ENCODE measurements at regions not wholly inside any gene's neighbourhood (a gene's known extent, or its start where the extent isn't known, plus 50 kb on each side); places are given as distances from the start of the nearest gene placed in this dataset.
"Not testable (repeated sequence)": the region's sequence is repeated elsewhere in the genome, so short reads cannot be mapped to it uniquely, and the experiment has no call there.

DNA sequence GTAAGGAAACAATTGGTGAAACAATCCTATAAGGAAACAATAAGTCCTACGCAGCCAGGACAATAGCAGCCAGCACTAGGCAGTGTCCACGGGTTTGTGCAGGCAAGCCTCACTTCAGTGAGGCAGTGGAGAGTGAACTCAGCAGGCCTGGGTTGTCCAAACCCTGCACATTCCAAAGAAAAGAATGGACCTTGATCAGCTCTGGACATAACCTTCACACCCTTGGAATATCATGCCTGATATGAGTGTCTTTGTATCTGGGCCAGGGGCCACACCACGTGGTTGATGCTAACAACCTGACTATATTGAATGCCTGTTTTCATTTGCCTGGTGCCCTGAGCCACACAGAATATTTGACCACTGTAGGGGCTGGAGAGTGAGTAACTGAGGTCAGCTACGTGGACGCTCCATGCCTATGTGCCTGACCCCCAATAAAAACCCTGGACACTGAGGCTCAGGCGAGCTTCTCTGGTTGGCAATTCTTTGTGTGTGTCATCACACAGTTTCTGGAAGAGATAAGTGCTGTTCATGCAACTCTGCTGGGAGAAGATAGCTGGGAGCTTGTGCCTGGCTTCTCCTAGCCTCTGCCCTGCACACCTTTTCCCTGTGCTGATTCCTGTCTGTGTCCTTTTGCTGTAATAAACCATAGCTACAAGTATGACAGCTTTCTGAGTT is 81.4 kb upstream of the NCOR2 start:
- DNase-seq = no peak

GRCh38 chr12:124647316-124647715 is 79.9 kb upstream of the NCOR2 start:
- no peak for DNase-seq

- DNase-seq = no peak
These were observed 79.2 kb upstream of the NCOR2 start for GRCh38 chr12:124646385-124647230.

GRCh38 chr12:124645530-124646244 is 78.3 kb upstream of the NCOR2 start:
- DNase-seq = no peak

- DNase-seq = not testable (repeated sequence)
These were observed 76.4 kb upstream of the NCOR2 start for GRCh38 chr12:124643768-124644167.

GRCh38 chr12:124642105-124642504 is 74.7 kb upstream of the NCOR2 start:
- no peak for DNase-seq

GRCh38 chr12:124641591-124641990 is 74.2 kb upstream of the NCOR2 start:
- DNase-seq = no peak

- no peak for DNase-seq
These were observed 72.6 kb upstream of the NCOR2 start for GRCh38 chr12:124640056-124640455.

DNA sequence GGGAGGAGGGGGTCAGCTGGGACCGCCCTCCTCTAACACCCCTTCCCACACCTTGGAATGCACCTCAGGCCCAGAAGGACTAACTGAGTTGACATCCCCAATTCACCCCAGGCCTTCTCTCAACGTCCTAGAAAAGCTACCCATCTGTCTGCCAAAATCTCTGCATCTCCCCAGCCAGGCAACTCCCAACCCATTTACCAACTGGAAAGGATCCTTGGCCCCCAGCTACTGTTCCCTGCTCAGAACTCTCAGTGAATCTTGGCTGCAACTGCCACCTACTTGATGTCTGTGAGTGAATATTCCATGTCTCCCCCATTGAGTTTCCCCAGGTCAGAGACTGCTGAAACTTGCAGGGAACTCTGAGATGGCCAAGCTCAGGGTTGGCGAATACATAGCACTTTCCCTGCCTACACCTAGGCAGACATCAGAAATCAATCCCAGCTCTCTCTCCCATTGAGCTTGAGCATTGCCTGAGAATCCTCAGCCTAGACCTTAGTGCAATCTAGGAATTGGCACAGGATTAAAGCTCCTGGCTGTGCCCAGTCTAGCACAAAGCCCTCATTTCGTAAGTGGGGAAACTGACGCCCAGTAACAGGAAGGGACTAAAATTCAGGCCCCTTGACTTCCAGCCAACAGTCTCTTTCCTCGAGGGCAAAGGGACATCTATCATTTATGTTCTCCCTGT is 71.9 kb upstream of the NCOR2 start:
- DNase-seq = no peak

- DNase-seq = no peak
These were observed 70.2 kb upstream of the NCOR2 start for GRCh38 chr12:124637581-124637981.

DNA sequence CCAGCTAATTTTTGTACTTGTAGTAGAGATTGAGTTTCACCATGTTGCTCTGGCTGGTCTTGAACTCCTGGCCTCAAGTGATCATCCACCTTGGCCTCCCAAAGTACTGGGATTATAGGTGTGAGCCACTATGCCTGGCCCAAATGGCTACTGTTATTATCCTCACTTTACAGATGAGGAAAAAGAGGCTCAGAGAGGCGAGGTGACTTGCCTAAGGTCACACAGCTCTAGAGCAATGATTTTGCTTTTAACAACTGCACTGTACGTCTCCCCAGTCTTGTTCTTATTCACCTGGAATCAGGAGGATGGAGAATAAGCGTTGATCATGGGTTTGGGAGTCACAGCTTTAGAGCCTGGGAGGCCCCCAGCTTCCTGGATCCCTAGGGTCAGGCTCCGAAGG is 69.8 kb upstream of the NCOR2 start:
- no peak for DNase-seq

GRCh38 chr12:124636138-124636978 is 68.9 kb upstream of the NCOR2 start:
- DNase-seq = no peak

- no peak for DNase-seq
These were observed 67.9 kb upstream of the NCOR2 start for GRCh38 chr12:124635316-124635715.

DNA sequence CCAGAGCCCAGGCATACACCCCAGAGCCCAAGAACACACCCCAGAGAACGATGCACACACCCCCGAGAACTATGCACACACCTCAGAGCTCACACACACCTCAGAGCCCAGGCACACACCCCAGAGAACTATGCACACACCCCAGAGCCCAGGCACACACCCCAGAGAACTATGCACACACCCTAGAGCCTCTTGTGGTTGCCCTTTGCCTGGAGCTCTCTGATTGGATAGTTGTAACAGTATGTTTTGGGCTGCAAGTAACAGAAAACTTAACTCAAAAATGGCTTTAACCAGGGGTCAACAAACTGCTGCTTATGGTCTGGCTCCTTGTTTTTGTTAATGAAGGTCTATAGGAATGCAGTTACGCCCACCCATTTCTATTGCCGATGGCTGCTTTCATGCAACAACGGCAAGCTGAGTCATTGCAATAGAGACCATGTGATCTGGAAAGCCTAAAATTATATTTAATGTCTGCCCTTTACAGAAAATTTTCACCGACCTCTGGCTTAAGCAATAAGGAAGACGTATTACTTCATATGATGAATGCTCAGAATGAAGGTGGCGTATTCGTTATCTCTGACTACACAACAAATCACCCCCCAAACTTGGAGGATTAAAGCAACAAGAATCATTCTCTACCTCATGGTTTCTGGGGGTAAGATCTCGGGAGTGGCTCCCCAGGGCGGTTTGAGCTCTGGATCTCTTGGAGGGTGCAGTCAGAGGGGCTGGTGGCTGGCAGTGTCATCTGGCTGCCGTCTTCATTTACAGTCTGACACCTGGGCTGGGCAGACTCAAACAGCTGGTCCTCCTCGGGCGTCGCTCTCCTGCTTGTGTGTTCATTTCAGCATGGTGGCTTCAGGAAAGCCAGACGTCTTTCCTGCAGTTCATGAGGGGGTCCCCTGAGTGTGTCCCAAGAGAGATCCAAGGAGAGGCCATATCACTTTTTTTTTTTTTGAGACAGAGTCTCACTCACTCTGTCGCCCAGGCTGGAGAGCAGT is 66.3 kb upstream of the NCOR2 start:
- no peak for DNase-seq

- no peak for DNase-seq
These were observed 65.1 kb upstream of the NCOR2 start for GRCh38 chr12:124632519-124632984.

- DNase-seq = no peak
These were observed 64.4 kb upstream of the NCOR2 start for GRCh38 chr12:124631681-124632256.

DNA sequence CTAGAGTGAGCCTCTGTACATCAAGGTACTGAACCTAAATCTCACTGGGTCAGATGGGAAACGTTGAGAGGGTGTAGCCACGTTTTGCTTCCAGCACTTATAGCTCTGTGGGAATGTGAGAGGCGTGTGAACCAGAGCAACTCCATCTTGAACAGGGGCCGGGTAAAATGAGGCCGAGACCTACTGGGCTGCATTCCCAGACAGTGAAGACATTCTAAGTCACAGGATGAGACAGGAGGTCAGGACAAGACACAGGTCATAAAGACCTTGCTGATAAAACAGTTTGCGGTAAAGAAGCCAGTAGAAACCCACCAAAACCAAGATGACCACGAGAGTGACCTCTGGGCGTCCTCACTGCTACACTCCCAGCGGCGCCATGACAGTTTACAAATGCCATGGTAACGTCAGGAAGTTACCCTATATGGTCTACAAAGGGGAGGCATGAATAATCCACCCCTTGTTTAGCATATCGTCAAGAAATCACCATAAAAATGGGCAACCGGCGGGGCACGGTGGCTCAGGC is 63.4 kb upstream of the NCOR2 start:
- DNase-seq = no peak

DNA sequence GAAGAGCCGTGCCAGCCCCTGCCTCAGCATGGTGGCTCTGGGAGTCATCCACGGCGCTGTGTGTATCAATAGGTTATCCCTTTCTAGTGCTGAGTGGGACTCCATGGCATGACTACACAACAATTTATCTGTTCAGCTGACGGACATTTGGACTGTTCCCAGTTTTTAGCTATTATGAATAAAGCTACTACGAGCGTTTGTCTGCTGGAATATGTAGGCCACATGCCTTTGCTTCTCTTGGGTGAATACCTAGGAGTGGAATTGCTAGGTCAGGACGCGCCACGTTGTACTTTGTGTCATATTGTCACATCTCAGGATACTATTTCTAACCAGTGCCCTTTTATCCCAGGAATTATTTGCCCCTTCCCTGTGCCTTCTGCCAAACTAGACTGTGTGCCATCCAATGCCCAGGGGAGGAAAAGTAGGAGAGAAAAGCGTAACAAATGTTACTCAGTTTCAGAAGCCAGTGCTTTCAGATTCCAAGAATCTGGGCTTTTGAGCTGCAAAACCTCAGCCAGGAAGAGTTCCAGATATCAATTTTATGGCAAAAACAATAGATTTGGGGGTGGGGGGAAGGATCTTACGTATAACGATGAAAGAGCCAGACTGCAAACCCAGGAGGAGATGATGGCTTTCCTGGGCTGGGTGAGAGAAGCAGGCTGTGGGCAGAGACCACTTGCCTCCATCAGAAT is 62.5 kb upstream of the NCOR2 start:
- DNase-seq = no peak

DNA sequence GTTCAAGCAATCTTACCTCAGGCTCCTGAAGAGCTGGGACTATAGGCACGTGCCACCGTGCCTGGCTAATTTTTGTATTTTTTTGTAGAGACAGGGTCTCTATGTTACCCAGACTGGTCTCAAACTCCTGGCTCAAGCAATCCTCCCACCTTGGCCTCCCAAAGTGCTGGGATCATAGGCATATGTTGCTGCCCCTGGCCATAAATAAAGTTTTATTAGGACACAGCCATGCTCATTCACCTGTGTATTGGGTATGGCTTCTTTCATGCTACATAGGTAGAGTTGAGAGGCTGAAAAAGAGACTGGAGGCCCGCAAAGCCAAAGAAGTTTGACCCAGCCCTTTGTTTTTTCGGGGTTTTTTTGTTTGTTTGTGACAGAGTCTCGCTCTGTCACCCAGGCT is 61.7 kb upstream of the NCOR2 start:
- DNase-seq = no peak

GRCh38 chr12:124627956-124628355 is 60.5 kb upstream of the NCOR2 start:
- DNase-seq = no peak
